ENCODE measurements at regions not wholly inside any gene's neighbourhood (a gene's known extent, or its start where the extent isn't known, plus 50 kb on each side); places are given as distances from the start of the nearest gene placed in this dataset.

DNA sequence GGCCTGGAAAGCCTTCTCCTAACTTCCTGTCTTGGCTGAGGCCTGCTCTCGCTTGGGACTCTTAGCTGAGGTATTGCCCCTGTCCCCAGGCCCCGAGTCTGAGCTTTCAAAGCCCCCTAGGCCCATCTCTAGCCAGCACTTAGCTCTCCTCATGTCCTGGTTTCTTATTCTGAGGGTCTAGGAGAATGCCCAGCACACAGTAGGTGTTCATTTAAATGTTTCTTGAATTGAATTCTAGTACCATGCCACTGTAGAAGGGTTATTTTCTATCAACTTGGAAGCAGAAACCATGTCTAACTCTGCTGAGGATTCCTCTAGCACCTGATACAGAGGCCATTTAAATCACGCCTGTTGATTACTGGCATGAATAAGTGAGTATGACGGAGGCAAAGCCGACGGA, 98.5 kb downstream of the VEGFA start:
- H4K20me1 ChIP-seq (ENCODE audit: control insufficient read depth, insufficient read depth, insufficient read length) = no peaks in the 10 kb centered on the region
- no peaks in the 10 kb centered on the region for H3K79me1 ChIP-seq (ENCODE audit: insufficient read depth, low read depth, low read length, poor library complexity, severe bottlenecking)
- no peak overlapping the region for H2BK15ac ChIP-seq (ENCODE audit: low read depth, low read length)
- H3K79me2 ChIP-seq (ENCODE audit: insufficient read depth, low read length) = no peaks in the 10 kb centered on the region
- Mint-ChIP-seq H3K27ac (no peak overlapping the region; a peak in 1 of 7 replicates), H3K27me3 (ENCODE audit: low read depth) (peaks cover under 1% of the 10 kb centered on the region), H3K36me3 (ENCODE audit: insufficient read depth in 1 of 3, low read depth in 3 of 3) (no peaks in the 10 kb centered on the region), H3K9me3 (no peaks in the 10 kb centered on the region), H3K4me3 (no peak overlapping the region), H3K4me1 (peaks cover 12 to 42% of the 10 kb centered on the region in 2 experiments)
- H3K56ac ChIP-seq (ENCODE audit: insufficient read length, low read depth, low read length) = no peak overlapping the region
- no CpG with 5 or more reads among the region's 6 CpGs for WGBS (ENCODE audit: extremely low coverage, insufficient read length, low lambda C conversion rate)
- H3K9ac ChIP-seq (ENCODE audit: extremely low read depth, insufficient read length, low read length) = no peak overlapping the region
- no peak overlapping the region for H3K14ac ChIP-seq (ENCODE audit: insufficient read depth, low read length)
- H4K5ac ChIP-seq (ENCODE audit: insufficient read length, low read depth, low read length) = no peak overlapping the region
- no peak overlapping the region for H2BK20ac ChIP-seq (ENCODE audit: low read depth, low read length, poor library complexity, severe bottlenecking)
- no peaks in the 10 kb centered on the region for H3K9me3 ChIP-seq (ENCODE audit: control insufficient read depth, low read depth, low read length)
- H3T11ph ChIP-seq (ENCODE audit: low read length) = no peak overlapping the region
- no peak overlapping the region for H3K23ac ChIP-seq (ENCODE audit: insufficient read length, low read depth, low read length)
- H4K8ac ChIP-seq (replicated peaks; ENCODE audit: insufficient read length, low read depth, low read length) = no peak overlapping the region
- H4K91ac ChIP-seq (ENCODE audit: insufficient read length, low read depth, low read length) = no peak overlapping the region
- no peak overlapping the region for H3K4ac ChIP-seq (ENCODE audit: low read depth, low read length)
- H2AK5ac ChIP-seq (ENCODE audit: insufficient read length, low read length) = no peak overlapping the region
- H3K4me2 ChIP-seq (ENCODE audit: insufficient read depth, insufficient read length, low read length) = no peak overlapping the region
- no peaks in the 10 kb centered on the region for H3K23me2 ChIP-seq (ENCODE audit: insufficient read length, low read depth, low read length, poor library complexity, severe bottlenecking)
- no peak overlapping the region for H3K27ac ChIP-seq (ENCODE audit: insufficient read length, low read depth, low read length)
- no peak overlapping the region for H3K18ac ChIP-seq (ENCODE audit: insufficient read length, low read depth, low read length)
- H3K4me1 ChIP-seq (ENCODE audit: insufficient read depth, low read length) = no peaks in the 10 kb centered on the region; the same call in 1 of the 2 replicates
- no peak overlapping the region for H2BK12ac ChIP-seq (ENCODE audit: insufficient read length, low read depth, low read length)
- TF ChIP-seq, protein P1, sequence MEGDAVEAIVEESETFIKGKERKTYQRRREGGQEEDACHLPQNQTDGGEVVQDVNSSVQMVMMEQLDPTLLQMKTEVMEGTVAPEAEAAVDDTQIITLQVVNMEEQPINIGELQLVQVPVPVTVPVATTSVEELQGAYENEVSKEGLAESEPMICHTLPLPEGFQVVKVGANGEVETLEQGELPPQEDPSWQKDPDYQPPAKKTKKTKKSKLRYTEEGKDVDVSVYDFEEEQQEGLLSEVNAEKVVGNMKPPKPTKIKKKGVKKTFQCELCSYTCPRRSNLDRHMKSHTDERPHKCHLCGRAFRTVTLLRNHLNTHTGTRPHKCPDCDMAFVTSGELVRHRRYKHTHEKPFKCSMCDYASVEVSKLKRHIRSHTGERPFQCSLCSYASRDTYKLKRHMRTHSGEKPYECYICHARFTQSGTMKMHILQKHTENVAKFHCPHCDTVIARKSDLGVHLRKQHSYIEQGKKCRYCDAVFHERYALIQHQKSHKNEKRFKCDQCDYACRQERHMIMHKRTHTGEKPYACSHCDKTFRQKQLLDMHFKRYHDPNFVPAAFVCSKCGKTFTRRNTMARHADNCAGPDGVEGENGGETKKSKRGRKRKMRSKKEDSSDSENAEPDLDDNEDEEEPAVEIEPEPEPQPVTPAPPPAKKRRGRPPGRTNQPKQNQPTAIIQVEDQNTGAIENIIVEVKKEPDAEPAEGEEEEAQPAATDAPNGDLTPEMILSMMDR (conservative IDR thresholded peaks at IDR 0.05) = no peak
- DNase-seq = no peak
- H2BK120ac ChIP-seq (ENCODE audit: low read depth, low read length, poor library complexity, severe bottlenecking) = no peak overlapping the region
- no peak overlapping the region for H2BK5ac ChIP-seq (ENCODE audit: insufficient read length, low read length)
- no peaks in the 10 kb centered on the region for H3K27me3 ChIP-seq (ENCODE audit: insufficient read depth, low read length)
- no peak overlapping the region for H2AFZ ChIP-seq (ENCODE audit: low read length)
